T-helper 2 cell (primary cell): ENCODE measurements at regions not wholly inside any gene's neighbourhood (a gene's known extent, or its start where the extent isn't known, plus 50 kb on each side); places are given as distances from the start of the nearest gene placed in this dataset.

Experiments
- DNase-seq, 5 experiments: peaks; one replicate each; pipeline versions ENCODE4 v3.0.0 to v3.0.0-alpha.2; 2012 to 2022

DNA sequence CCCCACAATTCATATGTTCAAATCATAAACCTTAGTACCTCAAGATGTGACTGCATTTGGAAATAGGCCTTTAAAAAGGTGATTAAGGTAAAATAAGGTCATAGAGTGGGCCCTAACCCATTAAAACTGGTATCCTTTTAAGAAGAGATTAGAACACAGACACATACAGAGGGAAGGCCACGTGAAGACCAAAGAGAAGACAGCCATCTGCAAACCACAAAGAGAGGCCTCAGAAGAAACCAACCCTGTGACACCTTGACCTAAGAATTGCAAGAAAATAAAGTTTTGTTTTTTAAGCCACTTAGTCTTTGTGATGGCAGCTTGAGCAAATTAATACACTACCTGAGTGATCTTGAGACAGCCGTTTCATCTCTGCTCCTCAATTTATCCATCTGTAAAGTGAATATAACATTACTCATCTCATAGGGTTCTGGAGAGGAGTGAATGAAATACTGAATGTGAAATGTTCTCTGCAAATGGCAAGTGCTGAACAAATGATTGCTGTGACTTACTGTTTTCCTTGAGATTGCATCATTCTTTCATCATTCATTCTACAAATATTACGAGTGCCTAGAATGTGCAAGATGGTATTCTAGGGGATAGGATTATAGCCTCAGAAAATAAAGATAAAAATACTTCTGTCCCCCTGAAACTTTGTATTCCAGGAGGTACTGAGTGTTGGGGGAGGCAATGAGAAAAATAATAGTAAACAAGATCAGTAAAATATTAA is 222.0 kb upstream of the CDH13 start:
- DNase-seq, result no peak

DNA sequence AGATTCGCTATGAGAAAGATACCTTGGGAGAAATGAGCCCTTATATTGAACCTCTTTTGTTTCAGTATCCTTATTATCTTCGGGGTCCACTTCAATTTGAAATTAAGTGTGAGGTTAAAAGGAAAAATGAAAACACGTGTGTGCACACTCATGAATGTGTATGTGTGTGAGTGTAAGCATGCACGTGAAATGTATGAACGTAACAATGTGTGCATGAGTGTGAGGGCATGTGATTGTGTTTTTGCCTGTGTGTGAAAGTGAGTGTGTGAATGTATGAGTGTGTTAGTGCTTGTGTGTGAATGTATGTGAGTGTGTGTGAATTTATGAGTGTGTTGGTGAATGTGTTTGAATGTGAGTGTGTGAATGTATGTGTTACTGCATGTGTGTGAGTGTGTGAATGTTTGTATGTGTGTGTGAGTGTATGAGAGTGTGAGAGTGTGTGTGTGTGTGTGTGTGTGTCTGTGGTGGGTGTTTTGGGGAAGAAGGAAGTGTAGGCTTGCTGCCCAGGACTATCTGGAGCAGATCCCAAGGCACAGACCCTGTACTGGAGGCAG is 224.0 kb upstream of the CDH13 start:
- no peak for DNase-seq

DNA sequence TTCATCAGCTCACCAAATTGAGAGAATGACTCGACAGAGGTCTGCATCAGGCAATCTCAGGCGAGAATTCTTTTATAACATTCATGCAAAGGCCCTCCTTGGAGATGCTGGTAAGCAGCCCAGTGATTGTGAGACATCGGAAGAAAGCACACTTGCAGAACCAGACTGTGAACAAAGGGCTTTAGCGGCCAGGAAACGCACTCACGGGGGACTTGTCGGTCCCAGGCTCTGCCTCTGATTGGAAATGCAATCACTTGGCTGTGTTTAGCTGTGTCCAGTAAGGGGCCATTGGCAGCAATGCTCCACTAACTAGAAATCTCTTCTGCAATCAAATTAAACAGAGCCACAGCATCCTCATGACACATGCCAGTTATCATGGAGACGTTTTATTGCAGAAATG is 226.7 kb upstream of the CDH13 start:
- DNase-seq, result no peak

DNA sequence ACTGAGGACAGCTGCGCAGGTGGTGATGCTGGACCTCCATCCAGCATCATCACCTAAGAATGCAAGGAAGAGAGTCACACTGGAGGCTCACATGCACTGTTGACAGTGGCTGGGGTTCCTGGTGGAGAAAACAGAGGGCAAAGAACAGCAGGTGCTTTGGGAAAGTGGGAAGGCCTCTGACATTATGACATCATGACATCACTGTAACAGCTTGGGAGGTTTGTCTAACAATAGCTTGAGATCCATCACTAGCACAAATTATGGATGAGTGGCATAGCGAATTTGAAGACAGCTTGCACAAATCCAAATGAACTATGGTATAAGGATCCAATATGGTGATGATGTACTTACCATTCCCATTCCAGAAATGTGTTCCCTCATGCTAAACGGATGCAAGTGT is 226.5 kb upstream of the MPHOSPH6 start:
- no peak for DNase-seq

DNA sequence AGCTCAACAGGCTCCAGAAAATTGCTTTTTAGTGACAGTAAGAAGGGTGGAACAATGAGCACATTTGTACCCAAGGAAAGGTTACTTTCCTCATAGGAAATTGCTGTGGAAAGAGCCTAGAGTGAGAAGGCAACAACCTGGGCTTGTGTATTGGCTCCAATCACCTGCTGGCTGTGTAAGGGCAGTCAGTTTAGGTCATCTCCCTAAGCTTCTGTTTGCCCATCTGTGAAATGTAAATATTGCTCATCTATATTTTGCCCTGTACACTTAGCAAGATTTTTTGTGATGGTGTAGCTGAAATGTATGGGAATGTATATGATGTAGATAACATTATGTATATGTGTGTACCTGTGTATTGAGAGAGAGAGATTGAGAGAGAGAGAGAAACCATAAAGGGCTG is 225.2 kb upstream of the MPHOSPH6 start:
- DNase-seq, result no peak

DNA sequence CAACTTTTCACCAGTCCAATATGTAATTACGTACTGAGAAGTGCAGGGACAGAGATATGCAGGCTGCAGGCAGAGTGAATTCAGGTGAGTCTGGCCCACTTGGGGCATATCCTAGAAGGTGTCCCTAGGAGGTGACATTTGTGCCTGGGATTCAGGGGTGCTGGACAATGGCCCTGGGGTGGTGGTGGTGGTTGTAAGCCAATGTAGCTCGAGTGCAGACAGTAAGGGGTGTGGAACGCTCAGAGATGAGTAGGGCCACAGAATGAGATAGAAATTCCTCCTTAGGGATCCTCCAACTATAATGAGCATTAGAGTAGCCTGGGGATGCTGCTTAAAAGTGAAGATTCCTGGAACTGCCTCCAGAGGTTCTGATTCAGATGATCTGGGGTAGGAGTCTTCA is 221.7 kb upstream of the MPHOSPH6 start:
- no peak for DNase-seq

DNA sequence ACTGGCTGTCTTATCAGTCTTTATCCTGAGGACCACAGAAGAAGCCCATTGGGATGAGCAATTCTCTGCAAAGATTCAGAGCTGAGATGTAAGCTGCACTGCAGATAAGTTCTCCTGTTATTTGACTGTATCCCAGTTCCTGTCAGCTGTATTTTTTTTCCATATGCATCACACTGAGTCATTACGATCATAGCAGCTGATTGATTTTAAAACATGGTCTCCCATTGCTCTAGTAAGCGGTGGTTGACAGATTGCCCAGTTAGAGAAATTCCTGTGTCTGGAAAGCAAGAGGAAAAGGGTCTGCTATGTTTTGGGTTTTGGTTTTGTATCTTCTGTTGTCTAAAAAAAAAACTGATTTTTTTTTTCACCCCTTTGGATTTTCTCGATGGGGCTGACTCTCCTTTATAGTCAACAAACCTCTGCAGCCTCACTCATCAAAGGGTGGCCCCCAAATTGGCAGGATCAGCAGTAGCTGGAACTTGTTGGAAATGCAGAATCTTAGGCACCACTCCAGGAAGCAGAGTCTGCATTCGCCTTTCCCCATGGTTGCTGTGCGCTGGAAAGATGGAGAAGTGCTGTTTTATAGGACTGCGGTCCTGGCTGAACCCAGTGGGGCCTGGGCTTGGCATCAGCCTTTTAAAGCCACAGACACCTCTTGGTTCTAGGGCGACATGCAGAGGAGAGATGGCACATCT is 220.1 kb upstream of the MPHOSPH6 start:
- no peak for DNase-seq

DNA sequence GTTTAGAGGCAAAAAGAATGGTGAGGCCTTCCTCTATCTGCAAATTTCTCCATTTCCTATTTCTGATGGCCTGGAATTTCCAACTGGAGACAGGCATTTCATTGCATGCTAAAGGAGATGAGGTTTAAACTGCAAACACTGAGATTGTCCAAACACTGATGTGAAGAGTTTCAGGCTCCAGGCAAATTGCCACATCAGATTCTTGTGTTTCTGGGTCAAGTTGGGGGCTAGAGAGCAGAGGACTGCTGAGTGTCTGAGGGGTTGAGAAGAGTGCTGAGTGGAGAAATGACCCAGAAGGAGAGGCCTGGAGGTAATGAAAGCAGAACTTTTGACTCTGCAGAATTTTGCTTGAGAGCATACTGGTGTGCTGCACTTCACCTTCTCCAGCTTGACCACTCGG is 216.7 kb upstream of the MPHOSPH6 start:
- no peak for DNase-seq

DNA sequence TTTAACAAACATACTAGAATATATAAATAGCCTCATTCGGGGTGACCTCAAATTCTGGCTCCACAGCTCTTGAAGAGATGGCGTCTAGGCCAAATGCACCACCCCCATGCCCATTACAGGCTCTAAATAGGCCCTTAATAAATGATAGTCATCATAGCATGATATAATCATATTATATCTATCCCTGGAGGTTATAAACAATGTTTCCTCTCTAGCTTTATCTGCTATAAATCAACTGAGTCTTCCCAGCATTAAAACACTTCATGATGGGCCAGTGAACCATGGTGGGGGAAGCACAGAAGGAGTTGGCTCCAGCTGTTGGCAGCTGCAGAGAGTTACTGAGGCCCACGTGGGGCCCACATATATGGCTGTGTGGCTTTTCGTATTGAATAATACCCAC is 214.9 kb upstream of the MPHOSPH6 start:
- no peak for DNase-seq

DNA sequence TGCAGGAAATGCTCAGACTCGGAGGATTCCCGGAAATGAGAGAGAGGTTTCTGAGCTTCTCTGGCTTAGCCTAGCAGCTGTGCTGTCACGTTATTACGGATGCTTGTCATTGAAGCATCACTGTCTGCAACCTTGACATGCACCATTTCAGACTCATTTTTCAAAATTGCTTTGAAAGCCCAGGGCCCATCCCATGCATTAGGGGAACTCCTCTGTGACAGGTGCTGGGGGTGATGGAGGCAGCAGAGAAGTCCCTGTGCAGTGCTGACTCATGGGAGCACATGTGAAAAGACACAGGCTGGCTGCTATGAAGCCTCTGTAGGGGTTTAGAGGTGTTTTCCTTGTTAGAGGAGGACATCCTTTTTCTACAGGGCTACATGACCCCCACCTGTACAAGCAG is 214.0 kb upstream of the MPHOSPH6 start:
- no peak for DNase-seq

DNA sequence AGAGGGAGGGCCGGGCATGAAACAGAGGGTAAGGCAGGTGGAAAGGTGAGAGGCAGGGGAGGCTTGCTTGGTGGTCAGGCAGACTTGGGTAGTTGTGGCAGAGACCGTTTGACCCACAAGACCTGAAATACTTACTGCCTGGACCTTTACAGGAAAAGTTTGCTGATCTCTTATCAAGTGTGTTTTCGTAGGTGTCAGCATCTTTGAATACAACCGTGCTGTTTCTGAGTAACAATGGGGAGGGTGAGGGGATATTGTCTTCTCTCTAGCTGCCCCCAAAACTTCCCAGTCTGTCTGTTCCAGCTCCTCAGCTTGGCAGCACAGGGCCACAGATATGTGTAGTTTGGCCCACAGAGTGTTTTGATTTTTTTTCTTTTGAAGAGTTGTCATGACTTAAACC is 212.5 kb upstream of the MPHOSPH6 start:
- no peak for DNase-seq

DNA sequence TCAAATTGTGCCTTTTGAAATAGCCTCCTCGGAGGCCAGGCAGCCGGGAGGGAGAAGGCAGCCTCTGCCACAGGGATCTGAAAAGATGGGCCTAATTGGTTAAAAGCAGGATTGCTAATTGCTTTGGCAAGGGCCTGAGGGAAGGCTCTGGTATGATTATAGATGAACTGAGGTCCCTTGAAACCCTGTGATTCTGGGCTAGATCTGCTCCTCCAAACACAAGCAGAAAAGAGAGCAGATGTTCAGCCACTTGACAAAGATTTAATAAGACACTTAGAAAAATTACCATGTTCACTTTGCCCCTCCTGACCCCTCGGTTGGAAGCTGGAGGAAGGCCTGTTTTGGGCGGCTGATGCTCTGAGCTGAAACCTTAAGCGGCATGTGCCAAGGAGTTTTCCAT is 209.5 kb upstream of the MPHOSPH6 start:
- no peak for DNase-seq

DNA sequence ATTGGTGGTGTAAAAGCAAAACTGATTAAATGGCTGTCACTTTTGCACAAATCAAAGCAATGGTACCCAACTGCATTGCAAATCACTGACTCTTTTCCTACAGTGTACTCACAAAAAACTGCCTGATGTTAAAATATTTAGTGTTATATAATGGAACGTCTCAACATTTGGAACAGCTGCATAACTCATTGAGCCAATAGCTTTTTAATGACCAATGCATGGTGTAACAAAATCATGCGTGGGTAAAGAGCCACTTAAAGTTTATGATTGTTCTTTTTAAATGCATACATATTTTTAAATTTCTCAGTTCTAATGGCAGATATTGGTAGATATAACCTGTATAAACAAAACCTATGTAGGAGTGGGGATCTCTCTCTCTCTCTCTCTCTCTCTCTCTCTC is 204.0 kb upstream of the MPHOSPH6 start:
- no peak for DNase-seq

DNA sequence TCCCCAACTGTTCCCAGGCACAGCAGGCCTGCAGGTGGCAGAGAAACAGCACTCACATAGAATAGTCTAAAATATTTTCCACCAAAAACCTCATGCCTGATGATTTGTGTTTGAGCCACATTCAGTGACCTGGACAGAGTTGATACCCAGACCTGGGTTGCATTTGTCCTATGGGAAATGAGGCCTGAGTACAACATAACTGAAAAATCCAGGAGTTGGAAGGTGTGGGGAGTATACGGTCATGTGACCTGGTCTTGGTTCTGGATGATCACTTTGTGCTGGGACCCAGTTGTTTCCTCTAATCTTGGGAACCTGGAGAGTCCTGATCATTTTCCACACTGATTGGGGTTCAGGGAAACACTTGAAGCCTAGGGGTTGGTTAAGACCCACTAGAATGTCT is 200.3 kb upstream of the MPHOSPH6 start:
- no peak for DNase-seq

DNA sequence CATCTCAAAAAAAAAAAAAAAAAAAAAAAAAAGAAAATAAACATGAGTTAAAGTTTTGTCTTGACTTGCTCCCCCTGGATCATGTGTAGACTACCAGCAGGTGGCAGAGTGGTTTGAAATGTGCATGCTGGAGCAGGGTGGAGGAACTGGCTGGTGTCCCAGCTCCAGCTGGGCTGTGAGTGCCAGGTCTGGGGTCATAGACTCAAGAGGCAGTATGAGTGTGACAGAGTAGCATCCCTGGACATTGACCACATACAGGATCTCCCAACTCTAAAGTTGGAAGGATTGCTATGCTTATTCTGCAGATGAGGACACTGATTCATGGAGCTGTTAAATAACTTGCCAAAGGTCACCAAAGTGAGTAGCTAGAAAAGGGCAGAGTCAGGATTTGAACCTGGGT is 198.0 kb upstream of the MPHOSPH6 start:
- peak in 1 of 5 experiments; percentile 5 for DNase-seq

DNA sequence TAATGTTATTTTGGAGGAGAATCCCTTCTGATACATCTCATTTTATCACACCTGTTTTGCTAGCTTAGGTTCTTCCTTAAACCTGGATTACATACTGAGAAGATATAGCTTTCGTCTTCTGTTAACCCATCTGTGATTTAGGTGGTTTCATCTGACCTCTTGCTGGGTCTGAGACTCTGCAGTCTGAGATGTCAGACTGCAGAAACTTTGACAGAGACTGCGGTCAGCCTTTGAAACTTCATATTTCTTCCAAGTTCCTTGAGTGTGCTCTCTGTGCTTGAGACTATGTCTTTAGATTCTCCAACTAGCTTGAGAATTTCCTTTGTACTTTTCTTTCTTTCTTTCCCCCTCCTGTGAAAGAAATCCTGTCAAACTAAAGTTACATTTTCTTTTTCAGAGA is 196.4 kb upstream of the MPHOSPH6 start:
- DNase-seq, result no peak

DNA sequence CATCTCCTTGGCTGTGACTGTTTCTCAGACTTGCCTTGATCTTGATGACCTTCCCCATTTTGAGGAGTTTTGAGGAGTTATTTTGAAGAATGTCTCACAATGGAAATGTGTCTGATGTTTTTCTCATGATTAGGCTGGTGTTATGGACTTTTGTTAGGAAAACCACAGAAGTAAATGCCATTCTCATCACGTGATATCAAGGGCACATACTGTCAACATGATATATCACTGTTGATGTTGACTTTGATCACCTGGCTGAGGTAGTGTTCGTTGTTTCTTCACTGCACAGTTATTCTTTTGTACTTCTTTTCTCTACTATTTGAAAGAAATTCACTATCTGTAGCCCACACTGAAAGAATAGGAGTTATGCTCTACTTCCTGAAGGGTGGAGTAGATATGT is 194.7 kb upstream of the MPHOSPH6 start:
- no peak for DNase-seq

DNA sequence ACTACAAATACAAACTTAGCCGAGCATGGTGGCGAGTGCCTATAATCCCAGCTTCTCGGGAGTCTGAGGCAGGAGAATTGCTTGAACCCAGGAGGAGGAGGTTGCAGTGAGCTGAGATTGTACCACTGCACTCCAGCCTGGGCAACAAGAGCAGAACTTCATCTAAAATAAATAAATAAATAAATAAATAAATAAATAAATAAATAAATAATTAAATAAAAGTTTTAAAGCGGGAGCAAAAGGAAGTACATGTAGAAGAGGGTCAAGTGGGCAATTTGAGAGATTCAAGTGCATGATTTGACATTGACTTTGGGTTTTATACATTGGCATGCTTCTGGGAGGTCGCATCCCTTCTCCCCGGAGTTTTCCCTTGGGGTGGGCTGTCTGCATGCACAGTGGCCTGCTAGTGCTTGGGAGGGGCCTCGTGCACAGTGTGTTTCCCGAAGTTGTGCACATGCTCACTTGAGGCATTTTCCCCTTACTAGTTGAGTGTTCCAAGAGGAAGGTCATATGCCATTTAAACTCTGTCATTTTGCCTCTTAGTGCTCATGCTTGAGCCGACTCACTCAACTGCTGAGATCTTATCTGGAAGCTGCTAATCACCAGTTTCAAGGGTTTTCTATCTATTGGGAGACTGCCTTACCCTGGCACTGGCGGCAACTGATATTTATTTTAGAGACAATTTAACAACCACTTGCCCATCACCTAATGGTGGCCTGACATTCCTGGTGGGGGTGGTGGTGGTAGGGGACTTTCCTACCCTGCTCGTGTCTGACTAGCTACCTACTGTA is 193.2 kb upstream of the MPHOSPH6 start:
- no peak for DNase-seq

DNA sequence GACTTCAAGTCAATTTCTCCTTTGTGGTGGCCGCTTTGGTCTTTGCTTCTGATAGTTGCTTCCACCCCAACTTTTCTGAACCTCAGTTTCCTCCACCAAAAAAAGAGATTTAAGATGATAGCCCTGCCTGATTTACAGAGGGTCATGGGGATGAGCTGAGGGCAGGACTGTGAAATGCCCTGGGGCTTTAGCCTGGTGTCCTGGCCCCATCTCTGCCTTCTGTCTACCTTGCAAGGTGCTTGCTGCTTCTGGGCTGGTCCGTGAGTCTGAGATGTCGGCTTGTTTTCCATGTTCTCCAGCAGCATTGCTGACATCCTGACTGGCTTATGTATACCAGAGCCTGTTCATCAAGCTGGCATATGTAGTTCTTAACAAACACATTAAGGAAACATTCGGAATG is 191.9 kb upstream of the MPHOSPH6 start:
- no peak for DNase-seq

DNA sequence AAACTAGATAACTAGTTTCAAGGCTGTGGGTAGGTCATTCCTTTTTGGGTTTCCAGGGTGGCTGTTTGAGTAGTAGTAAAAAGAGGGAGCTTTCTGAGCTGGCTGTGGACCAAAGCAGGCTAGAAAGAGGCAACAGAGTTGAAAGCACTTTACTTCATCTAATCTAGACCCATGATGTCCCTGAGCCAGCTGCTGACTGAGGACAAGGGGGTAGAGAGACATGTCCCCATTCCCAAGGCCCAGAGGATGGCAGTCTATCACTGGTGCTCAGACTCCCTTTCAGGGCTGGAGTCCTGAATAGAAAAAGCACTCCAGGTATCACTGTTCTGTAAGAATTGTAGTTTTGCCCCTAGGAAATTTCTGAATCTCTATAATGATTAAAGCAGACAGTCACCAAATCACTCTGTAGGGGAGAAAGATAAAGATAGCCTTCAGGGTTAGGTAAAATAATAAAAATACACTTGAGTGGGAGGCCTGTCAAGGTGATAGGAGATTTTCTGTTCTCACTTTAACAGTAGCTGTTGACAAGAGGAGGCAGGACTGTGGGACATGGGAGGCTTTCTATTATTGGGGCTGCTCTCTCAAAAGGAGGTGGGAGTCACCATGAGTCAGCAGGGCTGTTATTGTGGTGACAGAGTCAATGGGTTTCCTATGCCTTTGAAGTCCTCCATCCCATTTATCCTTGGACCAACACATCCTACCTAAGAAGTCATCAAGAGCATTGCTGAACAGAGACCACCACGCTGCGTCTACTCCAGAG is 190.2 kb upstream of the MPHOSPH6 start:
- DNase-seq, result no peak

DNA sequence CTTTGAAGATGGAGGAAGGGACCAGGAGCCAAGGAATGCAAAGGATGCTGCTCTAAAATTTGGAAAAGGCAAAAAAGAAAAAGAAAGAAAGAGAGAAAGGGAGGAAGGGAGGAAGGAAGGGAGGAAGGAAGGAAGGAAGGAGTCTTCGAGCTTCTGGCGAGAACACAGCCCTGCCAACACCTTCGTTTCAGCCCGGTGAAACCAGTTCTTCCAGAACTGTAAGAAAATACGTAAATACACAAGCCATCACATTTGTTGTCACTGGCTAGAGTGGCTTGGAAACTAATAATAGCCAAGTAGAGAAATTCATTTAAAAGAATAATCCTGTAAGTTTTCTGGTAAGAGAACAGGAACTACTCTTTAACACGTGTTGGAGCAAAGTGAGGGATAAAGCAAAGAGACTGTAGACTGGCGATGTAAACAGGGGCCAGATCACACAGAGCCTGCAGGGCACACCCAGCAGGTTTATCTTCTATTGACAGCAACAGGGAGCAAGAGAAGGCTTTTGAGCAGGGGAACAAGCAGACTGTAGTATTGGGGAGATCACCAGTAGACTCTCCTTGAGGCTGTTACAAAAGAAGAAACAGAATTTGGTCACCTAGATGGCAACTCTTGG is 188.7 kb upstream of the MPHOSPH6 start:
- DNase-seq, result no peak

DNA sequence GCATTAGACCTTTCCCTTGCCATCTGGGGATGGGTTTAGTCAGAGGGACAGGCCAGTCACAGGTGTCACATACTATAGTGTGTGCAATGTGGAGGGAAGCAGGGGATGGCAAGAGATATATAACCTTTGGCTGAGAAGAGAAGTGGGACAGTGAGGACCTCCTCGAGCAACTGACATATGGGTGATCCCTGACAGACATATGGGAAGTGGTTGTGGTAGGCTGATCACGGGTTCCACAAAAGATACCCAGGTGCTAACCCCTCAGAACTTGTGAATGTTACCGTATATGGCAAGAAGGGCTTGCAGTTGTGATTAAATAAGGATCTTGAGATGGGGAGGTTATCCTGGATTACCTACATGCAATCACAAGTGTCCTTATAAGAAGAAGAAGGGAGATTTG is 188.1 kb upstream of the MPHOSPH6 start:
- DNase-seq, result no peak
